ENCODE measurements at regions not wholly inside any gene's neighbourhood (a gene's known extent, or its start where the extent isn't known, plus 50 kb on each side); places are given as distances from the start of the nearest gene placed in this dataset.

- H3K27me3 ChIP-seq = no peaks in the 10 kb centered on the region
- no peak overlapping the region for H3K4me3 ChIP-seq
- H3K9me3 ChIP-seq = no peaks in the 10 kb centered on the region
- intact Hi-C loops (cut with DNase I) = no loop called here
- DNase-seq (ENCODE audit: extremely low spot score in 2 of 2) = no peak
- no peaks in the 10 kb centered on the region for H3K4me1 ChIP-seq
- TF ChIP-seq, protein P1, sequence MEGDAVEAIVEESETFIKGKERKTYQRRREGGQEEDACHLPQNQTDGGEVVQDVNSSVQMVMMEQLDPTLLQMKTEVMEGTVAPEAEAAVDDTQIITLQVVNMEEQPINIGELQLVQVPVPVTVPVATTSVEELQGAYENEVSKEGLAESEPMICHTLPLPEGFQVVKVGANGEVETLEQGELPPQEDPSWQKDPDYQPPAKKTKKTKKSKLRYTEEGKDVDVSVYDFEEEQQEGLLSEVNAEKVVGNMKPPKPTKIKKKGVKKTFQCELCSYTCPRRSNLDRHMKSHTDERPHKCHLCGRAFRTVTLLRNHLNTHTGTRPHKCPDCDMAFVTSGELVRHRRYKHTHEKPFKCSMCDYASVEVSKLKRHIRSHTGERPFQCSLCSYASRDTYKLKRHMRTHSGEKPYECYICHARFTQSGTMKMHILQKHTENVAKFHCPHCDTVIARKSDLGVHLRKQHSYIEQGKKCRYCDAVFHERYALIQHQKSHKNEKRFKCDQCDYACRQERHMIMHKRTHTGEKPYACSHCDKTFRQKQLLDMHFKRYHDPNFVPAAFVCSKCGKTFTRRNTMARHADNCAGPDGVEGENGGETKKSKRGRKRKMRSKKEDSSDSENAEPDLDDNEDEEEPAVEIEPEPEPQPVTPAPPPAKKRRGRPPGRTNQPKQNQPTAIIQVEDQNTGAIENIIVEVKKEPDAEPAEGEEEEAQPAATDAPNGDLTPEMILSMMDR (IDR thresholded peaks at IDR 0.05) = no peak
- no peak for TF ChIP-seq POLR2A (IDR thresholded peaks at IDR 0.05)
- no peak for TF ChIP-seq POLR2AphosphoS5 (IDR thresholded peaks at IDR 0.05; ENCODE audit: insufficient read depth in 1 of 2, low read depth in 1 of 2)
- no peak overlapping the region for H3K27ac ChIP-seq
- H3K36me3 ChIP-seq = no peaks in the 10 kb centered on the region
Observed at GRCh38 chr4:162787120-162787519, 379.6 kb downstream of the NAF1 start.

GRCh38 chr4:162782778-162783525 is 383.7 kb downstream of the NAF1 start:
- intact Hi-C loops (cut with DNase I) = no loop called here
- H3K27ac ChIP-seq = no peak overlapping the region
- DNase-seq (ENCODE audit: extremely low spot score in 2 of 2) = no peak

GRCh38 chr4:162782096-162782777 is 384.5 kb downstream of the NAF1 start:
- Histone ChIP-seq H3K27ac (no peak overlapping the region), H3K4me1 (no peaks in the 10 kb centered on the region), H3K4me3 (no peak overlapping the region), H3K9me3 (no peaks in the 10 kb centered on the region), H3K27me3 (no peaks in the 10 kb centered on the region), H3K36me3 (no peaks in the 10 kb centered on the region)
- intact Hi-C loops (cut with DNase I) = no loop called here
- no peak for TF ChIP-seq POLR2AphosphoS5 (IDR thresholded peaks at IDR 0.05; ENCODE audit: insufficient read depth in 1 of 2, low read depth in 1 of 2)
- TF ChIP-seq, protein P1 (IDR thresholded peaks at IDR 0.05) = no peak
- no peak for TF ChIP-seq POLR2A (IDR thresholded peaks at IDR 0.05)
- no peak for DNase-seq (ENCODE audit: extremely low spot score in 2 of 2)

More at GRCh38 chr4:162782778-162783525, 383.7 kb downstream of the NAF1 start:
- H3K27me3 ChIP-seq = no peaks in the 10 kb centered on the region
- H3K36me3 ChIP-seq = no peaks in the 10 kb centered on the region
- TF ChIP-seq POLR2AphosphoS5 (IDR thresholded peaks at IDR 0.05; ENCODE audit: insufficient read depth in 1 of 2, low read depth in 1 of 2) (no peak), POLR2A (IDR thresholded peaks at IDR 0.05) (no peak)
- TF ChIP-seq, protein P1 (IDR thresholded peaks at IDR 0.05) = no peak
- H3K4me3 ChIP-seq = no peak overlapping the region
- no peaks in the 10 kb centered on the region for H3K4me1 ChIP-seq
- H3K9me3 ChIP-seq = no peaks in the 10 kb centered on the region

- no peak overlapping the region for H3K27ac ChIP-seq
- H3K4me3 ChIP-seq = no peak overlapping the region
- no peaks in the 10 kb centered on the region for H3K27me3 ChIP-seq
- TF ChIP-seq, protein P1 (IDR thresholded peaks at IDR 0.05) = no peak
- TF ChIP-seq POLR2AphosphoS5 (IDR thresholded peaks at IDR 0.05; ENCODE audit: insufficient read depth in 1 of 2, low read depth in 1 of 2) (no peak), POLR2A (IDR thresholded peaks at IDR 0.05) (no peak)
- no peaks in the 10 kb centered on the region for H3K36me3 ChIP-seq
- no peaks in the 10 kb centered on the region for H3K9me3 ChIP-seq
- H3K4me1 ChIP-seq = no peaks in the 10 kb centered on the region
- DNase-seq (ENCODE audit: extremely low spot score in 2 of 2) = no peak
- intact Hi-C loops (cut with DNase I) = no loop called here
Observed at GRCh38 chr4:162770761-162771490, 395.8 kb downstream of the NAF1 start.

Data from vagina (tissue), 2 donors.